Neural progenitor cell (in vitro differentiated cells): ENCODE measurements at regions not wholly inside any gene's neighbourhood (a gene's known extent, or its start where the extent isn't known, plus 50 kb on each side); places are given as distances from the start of the nearest gene placed in this dataset.
"Not testable (repeated sequence)": the region's sequence is repeated elsewhere in the genome, so short reads cannot be mapped to it uniquely, and the experiment has no call there.

ENCODE experiments used
- DNase-seq: peaks from one replicate; pipeline ENCODE4 v3.0.0-alpha.2; 2016; ENCODE audit warnings: low spot score
- H2AFZ ChIP-seq: fragments of 200-600 bp; sonication (generic); replicated peaks from 2 replicates; pipeline ENCODE4 v1.6.1; 2016; ENCODE audit warnings: antibody characterized with exemption
- H3F3A ChIP-seq: fragments of 200-600 bp; sonication (generic); 2 replicates; pipeline ENCODE4 v1.6.1; 2016; ENCODE audit warnings: antibody characterized with exemption, low read depth
- H3K27ac ChIP-seq: fragments of 200-600 bp; sonication (generic); 2 replicates; pipeline ENCODE4 v1.5.1; 2016; ENCODE audit warnings: mild to moderate bottlenecking
- H3K27me3 ChIP-seq: fragments of 200-600 bp; sonication (generic); 2 replicates; pipeline ENCODE4 v1.6.1; 2016; ENCODE audit warnings: mild to moderate bottlenecking, moderate library complexity
- H3K36me3 ChIP-seq: fragments of 200-600 bp; sonication (generic); 2 replicates; pipeline ENCODE4 v1.5.1; 2016
- H3K4me1 ChIP-seq: fragments of 200-600 bp; sonication (generic); 2 replicates; pipeline ENCODE4 v1.6.1; 2016; ENCODE audit warnings: mixed run types
- H3K4me2 ChIP-seq: fragments of 200-600 bp; sonication (generic); 2 replicates; pipeline ENCODE4 v1.6.1; 2016
- H3K4me3 ChIP-seq: fragments of 200-600 bp; sonication (generic); 2 replicates; pipeline ENCODE4 v1.5.1; 2016
- H3K79me2 ChIP-seq: fragments of 200-600 bp; sonication (generic); 2 replicates; pipeline ENCODE4 v1.6.1; 2016; ENCODE audit warnings: low read depth
- H3K9ac ChIP-seq: fragments of 200-600 bp; sonication (generic); 2 replicates; pipeline ENCODE4 v1.6.1; 2016
- H3K9me3 ChIP-seq: fragments of 200-600 bp; sonication (generic); 2 replicates; pipeline ENCODE4 v1.5.1; 2016; ENCODE audit warnings: low read depth
- H4K20me1 ChIP-seq: fragments of 200-600 bp; sonication (generic); 2 replicates; pipeline ENCODE4 v1.6.1; 2016; ENCODE audit warnings: low read depth
- H3K27ac Mint-ChIP-seq: 3 replicates; pipeline ENCODE4 v1.8.0; 2021; ENCODE audit warnings: mixed read lengths
- H3K27me3 Mint-ChIP-seq: 2 replicates; pipeline ENCODE4 v1.8.0; 2022; ENCODE audit warnings: low read depth, mild to moderate bottlenecking, inconsistent platforms, moderate library complexity, mixed read lengths; ENCODE audit not compliant: insufficient read depth
- H3K36me3 Mint-ChIP-seq: 3 replicates; pipeline ENCODE4 v1.8.0; 2021; ENCODE audit warnings: mixed read lengths
- H3K4me1 Mint-ChIP-seq: 3 replicates; pipeline ENCODE4 v1.8.0; 2021; ENCODE audit warnings: mixed read lengths
- H3K4me3 Mint-ChIP-seq: 3 replicates; pipeline ENCODE4 v1.8.0; 2021; ENCODE audit warnings: mild to moderate bottlenecking, moderate library complexity, mixed read lengths
- H3K9me3 Mint-ChIP-seq: 3 replicates; pipeline ENCODE4 v1.8.0; 2020; ENCODE audit warnings: mixed read lengths
- CTCF ChIP-seq: fragments of 200-600 bp; sonication (generic); IDR thresholded peaks from 2 replicates; pipeline ENCODE4 v1.5.1; 2017; ENCODE audit warnings: antibody characterized with exemption, mild to moderate bottlenecking
- EZH2 ChIP-seq: fragments of 200-600 bp; sonication (generic); IDR thresholded peaks from 2 replicates; pipeline ENCODE4 v1.6.1; 2017; ENCODE audit warnings: antibody characterized with exemption, mild to moderate bottlenecking, moderate library complexity
- EZH2phosphoT487 ChIP-seq: fragments of 200-600 bp; sonication (generic); IDR thresholded peaks from 2 replicates; pipeline ENCODE4 v1.6.1; 2017; ENCODE audit warnings: antibody characterized with exemption

GRCh38 chr11:16577490-16577889 lies 161.0 kb upstream of the C11orf58 start:
- H3K4me3 Mint-ChIP-seq: no peak overlapping the region
- no peaks in the 10 kb centered on the region for H3F3A ChIP-seq
- no peak overlapping the region for H3K4me3 ChIP-seq
- no peaks in the 10 kb centered on the region for H3K27me3 Mint-ChIP-seq
- peaks cover 10% of the 10 kb centered on the region for H3K9me3 Mint-ChIP-seq
- H2AFZ ChIP-seq: no peak overlapping the region
- H3K27me3 ChIP-seq: peaks cover 10% of the 10 kb centered on the region
- no peak overlapping the region for H3K9ac ChIP-seq
- no peak for DNase-seq
- H3K36me3 ChIP-seq: no peaks in the 10 kb centered on the region
- peaks cover 13% of the 10 kb centered on the region for H3K36me3 Mint-ChIP-seq
- no peaks in the 10 kb centered on the region for H3K79me2 ChIP-seq
- no peak overlapping the region for H3K27ac ChIP-seq
- peaks cover 9% of the 10 kb centered on the region for H3K4me1 Mint-ChIP-seq
- H3K27ac Mint-ChIP-seq: no peak overlapping the region
- no peak overlapping the region for H3K4me2 ChIP-seq
- no peaks in the 10 kb centered on the region for H3K9me3 ChIP-seq
- no peaks in the 10 kb centered on the region for H3K4me1 ChIP-seq
- H4K20me1 ChIP-seq: no peaks in the 10 kb centered on the region
- no peak for TF ChIP-seq EZH2

- not testable (repeated sequence) for H4K20me1 ChIP-seq, H3K79me2 ChIP-seq, H3K4me2 ChIP-seq, H3F3A ChIP-seq, H3K27me3 Mint-ChIP-seq, H3K27ac ChIP-seq, H3K36me3 ChIP-seq, H3K4me1 ChIP-seq, H3K27ac Mint-ChIP-seq, H3K9me3 ChIP-seq, H3K36me3 Mint-ChIP-seq, H3K4me3 ChIP-seq, H3K9me3 Mint-ChIP-seq, H3K9ac ChIP-seq, H2AFZ ChIP-seq, H3K4me3 Mint-ChIP-seq, DNase-seq
- H3K4me1 Mint-ChIP-seq: peaks cover 10% of the 10 kb centered on the region
- H3K27me3 ChIP-seq: peaks cover 10% of the 10 kb centered on the region
These were observed 163.6 kb upstream of the C11orf58 start for GRCh38 chr11:16574889-16575288.

- Histone ChIP-seq H2AFZ (no peak overlapping the region), H3K9ac (no peak overlapping the region), H3K9me3 (no peaks in the 10 kb centered on the region), H3K79me2 (no peaks in the 10 kb centered on the region), H3K27me3 (peaks cover 7% of the 10 kb centered on the region), H3K4me3 (no peak overlapping the region), H4K20me1 (no peaks in the 10 kb centered on the region), H3K4me1 (no peaks in the 10 kb centered on the region), H3K36me3 (no peaks in the 10 kb centered on the region), H3F3A (no peaks in the 10 kb centered on the region), H3K27ac (no peak overlapping the region), H3K4me2 (no peak overlapping the region)
- no peaks in the 10 kb centered on the region for H3K27me3 Mint-ChIP-seq
- H3K4me1 Mint-ChIP-seq: peaks cover 10% of the 10 kb centered on the region
- no peak overlapping the region for H3K4me3 Mint-ChIP-seq
- H3K36me3 Mint-ChIP-seq: peaks cover 6% of the 10 kb centered on the region
- no peak for TF ChIP-seq EZH2
- TF ChIP-seq CTCF: no peak
- TF ChIP-seq EZH2phosphoT487: no peak
- DNase-seq: no peak
- H3K27ac Mint-ChIP-seq: no peak overlapping the region
- peaks cover 3% of the 10 kb centered on the region for H3K9me3 Mint-ChIP-seq
These were observed 165.5 kb upstream of the C11orf58 start for GRCh38 chr11:16572945-16573344.

- H3K27ac Mint-ChIP-seq: no peak overlapping the region
- no peaks in the 10 kb centered on the region for H3K9me3 ChIP-seq
- no peaks in the 10 kb centered on the region for H3K4me1 ChIP-seq
- no peaks in the 10 kb centered on the region for H3K27me3 Mint-ChIP-seq
- H3K9ac ChIP-seq: no peak overlapping the region
- no peaks in the 10 kb centered on the region for H4K20me1 ChIP-seq
- H3K36me3 ChIP-seq: no peaks in the 10 kb centered on the region
- H3K79me2 ChIP-seq: no peaks in the 10 kb centered on the region
- peaks cover 3% of the 10 kb centered on the region for H3K9me3 Mint-ChIP-seq
- H3K27ac ChIP-seq: no peak overlapping the region
- H2AFZ ChIP-seq: no peak overlapping the region
- no peak overlapping the region for H3K4me3 Mint-ChIP-seq
- DNase-seq: no peak
- no peak overlapping the region for H3K4me3 ChIP-seq
- H3K4me1 Mint-ChIP-seq: no peaks in the 10 kb centered on the region
- TF ChIP-seq CTCF: no peak
- no peak for TF ChIP-seq EZH2phosphoT487
- no peak for TF ChIP-seq EZH2
- H3K4me2 ChIP-seq: no peak overlapping the region
- no peaks in the 10 kb centered on the region for H3F3A ChIP-seq
- peaks cover 21% of the 10 kb centered on the region for H3K27me3 ChIP-seq
- H3K36me3 Mint-ChIP-seq: peaks cover 7% of the 10 kb centered on the region
These were observed 177.3 kb upstream of the C11orf58 start for GRCh38 chr11:16561150-16561549.
